GM18517 (cell line): ENCODE measurements at regions not wholly inside any gene's neighbourhood (a gene's known extent, or its start where the extent isn't known, plus 50 kb on each side); places are given as distances from the start of the nearest gene placed in this dataset.

Experiments used
- ATAC-seq: cut with Tn5 transposase; IDR thresholded peaks from one replicate; pipeline ENCODE4 v1.9.1; 2021; ENCODE audit warnings: mild to moderate bottlenecking, moderate library complexity; ENCODE audit not compliant: unreplicated experiment

- no peak for ATAC-seq
These were observed 193.5 kb downstream of the ANXA2 start for GRCh38 chr15:60204131-60204885.

- no peak for ATAC-seq
These were observed 189.1 kb downstream of the ANXA2 start for GRCh38 chr15:60208709-60209108.

DNA sequence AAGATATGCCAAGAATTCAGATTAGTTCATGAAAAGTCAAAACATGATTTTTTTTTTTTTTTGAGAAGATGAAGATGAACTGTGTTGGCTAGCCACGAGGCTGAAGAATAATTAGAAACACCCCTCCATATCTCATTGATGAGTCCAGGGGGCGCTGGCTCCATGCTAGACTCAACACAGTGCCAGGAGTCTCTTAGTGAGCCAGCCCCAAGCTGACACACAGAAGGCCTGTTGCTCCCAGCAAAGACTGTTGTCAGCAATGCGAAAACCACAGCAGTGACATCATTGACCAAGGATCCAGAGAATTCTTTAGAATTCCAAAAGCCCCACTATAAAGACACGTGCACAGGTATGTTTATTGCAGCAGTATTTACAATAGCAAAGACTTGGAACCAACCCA lies 185.2 kb downstream of the ANXA2 start:
- ATAC-seq = no peak

GRCh38 chr15:60213377-60214000 lies 184.3 kb downstream of the ANXA2 start:
- no peak for ATAC-seq

DNA sequence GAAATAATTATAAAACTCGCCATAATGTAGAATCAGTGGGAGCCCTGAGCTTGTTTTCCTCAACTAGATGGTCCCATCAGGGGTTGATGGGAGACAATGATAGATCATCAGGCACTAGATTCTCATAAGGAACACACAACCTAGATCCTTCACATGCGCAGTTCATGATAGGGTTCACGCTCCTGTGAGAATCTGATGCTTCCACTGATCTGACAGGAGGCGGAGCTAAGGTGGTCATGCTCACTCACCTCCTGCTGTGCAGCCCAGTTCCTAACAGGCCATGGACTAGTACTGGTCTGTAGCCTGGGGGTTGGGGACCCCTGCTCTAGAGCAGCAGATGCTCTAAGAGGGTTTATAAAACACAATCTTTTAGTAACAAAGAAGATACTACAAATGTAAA lies 183.6 kb downstream of the ANXA2 start:
- ATAC-seq = no peak

DNA sequence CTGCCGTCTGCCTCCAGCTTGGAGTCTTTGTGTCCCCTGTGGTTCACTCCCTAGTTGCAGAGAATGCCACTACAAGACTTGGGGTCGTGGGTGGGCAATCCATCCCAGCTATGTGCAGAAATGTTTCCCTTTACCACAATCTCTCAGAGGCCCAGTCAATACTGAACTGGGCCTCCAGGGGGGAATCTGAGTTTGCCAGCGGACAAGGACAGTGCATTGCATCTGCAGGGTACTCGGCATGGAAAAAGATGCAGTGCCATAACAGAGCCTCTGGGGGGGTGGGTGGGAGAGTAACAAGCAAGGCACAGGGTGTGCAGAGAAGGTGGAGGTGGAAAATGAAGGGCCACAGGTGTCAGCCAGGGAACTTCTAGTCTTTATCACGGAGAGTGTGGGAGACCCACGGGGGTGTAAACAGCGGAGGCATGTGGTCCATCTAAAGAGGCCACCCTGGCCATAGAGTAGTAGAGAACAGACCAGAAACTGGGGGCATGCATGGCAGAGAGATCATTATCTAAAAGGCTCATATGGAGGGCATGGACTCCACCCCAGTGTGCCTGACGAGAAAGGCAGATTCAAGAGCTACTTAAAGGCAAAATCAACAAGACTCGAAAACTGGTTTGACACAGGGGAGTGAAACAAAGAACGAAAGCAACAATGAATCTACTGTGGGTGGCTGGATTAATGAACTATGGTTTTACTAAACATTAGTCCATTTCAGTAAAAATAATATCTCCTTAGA lies 182.4 kb downstream of the ANXA2 start:
- no peak for ATAC-seq

- ATAC-seq = no peak
These were observed 180.6 kb downstream of the ANXA2 start for GRCh38 chr15:60217161-60217560.

GRCh38 chr15:60218256-60218655 lies 179.5 kb downstream of the ANXA2 start:
- ATAC-seq = no peak

DNA sequence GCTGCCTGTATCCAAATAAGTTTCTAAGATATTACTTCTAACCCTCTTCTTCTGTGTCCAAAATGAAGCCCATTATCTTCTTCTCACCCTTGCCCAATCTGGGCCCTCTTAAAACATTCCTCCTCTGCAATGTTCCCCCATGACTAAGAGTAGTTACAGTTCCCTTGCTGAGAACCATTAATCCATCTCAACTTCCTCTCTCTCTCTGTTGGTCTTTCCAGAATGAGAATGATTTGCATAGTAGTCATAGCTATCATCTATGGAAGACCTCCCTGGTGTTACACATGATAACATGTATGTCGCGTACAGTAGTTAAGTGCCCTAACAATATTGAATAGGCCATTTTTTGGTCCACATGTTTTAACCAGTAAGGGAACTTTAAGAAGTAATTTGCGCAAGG lies 177.9 kb downstream of the ANXA2 start:
- ATAC-seq = no peak

DNA sequence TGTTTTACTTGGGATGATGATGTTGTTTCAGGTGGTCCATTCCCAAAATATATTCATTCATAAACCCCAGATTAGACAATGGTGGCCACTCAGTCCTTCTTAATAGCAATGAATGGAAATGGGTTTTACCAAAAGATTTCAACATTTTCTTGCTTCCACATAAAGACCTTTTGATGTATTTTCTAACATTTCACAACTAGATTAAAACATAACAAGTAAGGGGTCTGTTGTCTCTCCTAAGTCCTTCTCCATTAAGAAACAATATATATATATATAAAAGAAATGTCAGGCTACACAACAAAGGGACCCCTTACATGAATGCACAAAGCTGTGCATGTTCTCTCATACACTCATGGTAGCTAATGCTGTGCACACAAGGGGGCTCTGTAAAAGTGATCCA lies 176.4 kb downstream of the ANXA2 start:
- ATAC-seq = no peak

DNA sequence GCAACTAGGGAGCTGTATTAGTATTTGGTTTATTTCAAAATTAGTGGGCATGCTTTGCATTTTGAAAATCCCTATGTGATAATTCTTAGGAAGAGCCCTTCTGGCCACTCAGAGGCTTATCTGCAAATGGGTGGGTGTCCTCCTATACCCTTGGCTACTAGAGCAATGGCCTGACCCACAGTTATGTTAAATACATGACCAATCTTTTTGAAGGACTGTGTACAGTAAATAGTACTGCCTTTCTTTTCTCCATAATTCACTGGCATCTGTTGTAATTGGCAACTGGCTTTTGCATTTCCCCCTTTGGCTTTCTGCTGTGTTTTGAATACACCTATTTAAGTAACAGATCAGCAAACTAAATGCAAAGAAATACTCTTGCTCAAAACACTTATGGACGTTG lies 175.4 kb downstream of the ANXA2 start:
- no peak for ATAC-seq

GRCh38 chr15:60223176-60223575 lies 174.6 kb downstream of the ANXA2 start:
- no peak for ATAC-seq

GRCh38 chr15:60226924-60227323 lies 170.9 kb downstream of the ANXA2 start:
- no peak for ATAC-seq

DNA sequence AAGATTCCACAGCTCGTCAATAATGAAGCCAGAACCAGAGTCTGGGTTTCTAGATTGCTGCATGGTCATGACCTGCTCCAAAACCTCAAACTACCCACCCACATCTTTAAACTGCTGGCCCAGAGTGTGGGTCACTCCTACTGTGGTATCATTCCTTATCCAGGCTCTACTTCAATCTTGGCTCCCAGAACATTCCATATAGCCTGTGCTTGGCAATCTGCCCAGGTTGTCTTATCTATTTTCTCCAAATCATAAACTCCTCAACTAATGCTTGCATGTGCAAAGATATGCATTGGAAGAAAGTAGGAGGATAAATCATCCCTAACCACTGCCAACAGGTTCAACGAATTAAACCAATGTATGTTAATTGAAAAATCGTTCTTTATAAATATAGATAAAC lies 169.7 kb downstream of the ANXA2 start:
- ATAC-seq = no peak

DNA sequence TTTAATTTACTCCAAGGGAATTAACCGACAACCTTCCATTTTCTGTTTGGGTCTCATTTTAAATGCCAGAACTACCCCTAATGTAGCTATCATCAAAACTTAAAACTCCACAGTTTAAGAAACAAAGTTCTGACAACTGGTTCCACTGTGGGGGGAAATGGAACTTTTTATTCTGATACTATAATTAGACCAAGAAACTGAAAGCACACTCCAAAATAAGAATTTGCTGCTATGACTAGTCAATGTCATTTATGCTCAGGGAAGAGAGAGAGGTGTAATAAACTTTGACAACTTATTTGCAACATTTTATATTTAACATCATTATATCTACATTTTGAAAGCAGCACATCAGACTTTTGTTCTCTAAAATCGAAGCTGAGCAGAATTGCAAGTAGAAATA lies 169.2 kb downstream of the ANXA2 start:
- ATAC-seq = no peak

DNA sequence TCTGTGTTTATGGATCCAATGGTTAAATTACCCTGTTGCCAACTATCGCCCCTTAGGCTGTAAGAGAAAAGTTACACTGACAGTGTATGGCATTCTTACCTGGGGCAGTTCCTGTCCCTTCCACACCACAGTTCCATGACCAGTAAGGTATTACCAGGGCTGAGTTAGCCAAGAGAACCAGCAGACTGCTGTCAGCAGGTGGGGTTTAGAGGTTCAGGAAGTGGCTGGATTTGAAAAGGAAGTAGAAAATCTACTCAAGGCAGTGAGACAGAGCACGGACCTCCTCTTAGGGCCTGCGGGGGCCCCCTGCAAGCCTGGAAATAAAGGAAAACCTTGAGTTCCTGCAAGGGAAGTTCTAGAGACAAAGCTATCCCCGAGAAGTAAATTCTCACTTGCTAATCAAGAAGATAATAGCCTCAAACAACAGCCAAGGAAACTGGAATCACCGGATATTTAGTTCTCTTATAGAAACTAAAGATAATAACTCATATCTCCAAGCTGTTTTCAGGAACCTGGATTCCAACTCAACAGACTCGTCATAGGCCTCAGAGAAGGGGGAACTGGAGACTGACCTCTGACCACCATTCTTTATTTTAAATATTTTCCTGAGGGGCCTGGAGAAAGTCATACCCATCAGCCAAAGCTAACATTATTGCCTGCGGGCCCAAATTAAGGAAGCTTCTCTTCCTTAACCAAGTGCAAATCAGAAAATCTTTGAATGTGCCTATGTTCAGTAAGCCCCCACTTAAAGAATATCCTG lies 161.7 kb downstream of the ANXA2 start:
- ATAC-seq = no peak

- ATAC-seq = no peak
These were observed 160.3 kb downstream of the ANXA2 start for GRCh38 chr15:60237446-60237845.

DNA sequence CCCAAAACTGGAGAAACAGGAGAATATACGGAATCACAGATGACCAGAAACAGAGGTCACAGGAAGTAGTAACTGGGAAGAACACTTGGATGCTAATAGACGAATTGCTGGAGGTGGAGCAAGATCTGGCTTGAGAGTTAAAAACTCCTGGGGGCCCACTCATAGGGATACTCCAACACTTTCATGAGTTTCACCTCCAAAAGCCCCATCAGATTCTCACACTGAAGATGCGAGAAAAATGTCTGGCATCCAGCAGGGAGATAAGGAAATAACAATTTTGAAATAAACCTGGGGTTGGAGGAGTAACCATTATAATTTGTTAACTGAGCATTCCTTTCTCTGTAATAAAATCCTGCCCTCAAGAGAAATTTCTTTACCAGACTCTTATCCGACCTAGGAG lies 154.0 kb downstream of the ANXA2 start:
- no peak for ATAC-seq

- ATAC-seq = no peak
These were observed 153.0 kb downstream of the ANXA2 start for GRCh38 chr15:60244813-60245212.

- no peak for ATAC-seq
These were observed 147.5 kb downstream of the ANXA2 start for GRCh38 chr15:60250316-60250715.

DNA sequence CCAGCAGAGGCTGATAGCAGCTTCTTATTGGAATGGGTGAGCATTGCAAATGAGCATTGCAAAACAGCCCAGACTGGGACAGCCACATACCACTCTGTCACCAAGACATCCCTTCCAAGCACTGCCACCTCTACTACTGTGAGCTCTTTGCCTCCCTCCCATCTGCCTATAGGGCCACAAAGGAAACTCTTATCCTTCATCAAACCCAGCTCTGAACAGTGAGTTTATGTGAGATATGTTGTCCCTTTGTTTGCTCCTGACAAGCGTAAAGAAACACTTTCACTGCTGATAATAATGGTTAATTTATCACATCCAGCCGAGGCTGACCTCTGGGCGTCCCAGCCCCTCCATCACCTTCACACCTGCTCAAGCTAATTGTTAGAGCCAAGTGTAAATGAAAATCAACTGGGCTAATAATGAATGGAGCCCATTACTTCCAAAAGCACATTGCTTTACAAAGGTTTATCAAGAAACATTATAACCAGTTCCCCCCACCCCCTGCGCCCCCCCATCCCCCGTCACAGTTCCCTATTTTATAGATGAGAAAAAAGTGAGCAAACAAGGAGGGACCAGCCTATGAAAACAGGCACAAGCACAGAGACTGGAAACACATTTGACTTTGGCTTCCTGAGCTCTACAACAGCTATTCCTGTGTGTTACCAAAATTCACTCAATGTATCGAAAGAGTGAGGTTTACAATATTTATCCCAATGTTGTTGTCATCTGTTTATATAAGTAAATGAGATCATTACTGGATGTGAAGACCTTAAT lies 146.3 kb downstream of the ANXA2 start:
- no peak for ATAC-seq
